ENCODE measurements at regions not wholly inside any gene's neighbourhood (a gene's known extent, or its start where the extent isn't known, plus 50 kb on each side); places are given as distances from the start of the nearest gene placed in this dataset.

DNA sequence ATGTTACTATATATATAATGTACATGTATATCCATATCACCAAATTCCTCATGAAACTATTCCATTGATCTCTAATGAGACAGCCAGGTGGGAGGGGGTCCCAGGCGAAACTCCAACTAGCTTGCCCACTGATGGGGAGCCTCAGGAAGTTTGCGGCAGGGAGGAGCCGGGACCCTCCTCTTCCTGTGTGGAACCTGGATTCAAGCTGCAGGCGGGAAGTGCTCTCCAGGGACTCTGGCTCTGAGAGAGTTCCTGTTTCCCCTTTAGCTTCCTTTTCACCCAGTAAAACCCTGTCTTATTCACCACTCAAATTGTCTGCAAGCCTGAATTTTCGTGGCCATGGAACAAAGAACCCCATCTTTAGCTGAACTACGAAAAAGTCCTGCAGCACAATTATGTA, 152.2 kb downstream of the OPN5 start:
- TF ChIP-seq, protein P1, sequence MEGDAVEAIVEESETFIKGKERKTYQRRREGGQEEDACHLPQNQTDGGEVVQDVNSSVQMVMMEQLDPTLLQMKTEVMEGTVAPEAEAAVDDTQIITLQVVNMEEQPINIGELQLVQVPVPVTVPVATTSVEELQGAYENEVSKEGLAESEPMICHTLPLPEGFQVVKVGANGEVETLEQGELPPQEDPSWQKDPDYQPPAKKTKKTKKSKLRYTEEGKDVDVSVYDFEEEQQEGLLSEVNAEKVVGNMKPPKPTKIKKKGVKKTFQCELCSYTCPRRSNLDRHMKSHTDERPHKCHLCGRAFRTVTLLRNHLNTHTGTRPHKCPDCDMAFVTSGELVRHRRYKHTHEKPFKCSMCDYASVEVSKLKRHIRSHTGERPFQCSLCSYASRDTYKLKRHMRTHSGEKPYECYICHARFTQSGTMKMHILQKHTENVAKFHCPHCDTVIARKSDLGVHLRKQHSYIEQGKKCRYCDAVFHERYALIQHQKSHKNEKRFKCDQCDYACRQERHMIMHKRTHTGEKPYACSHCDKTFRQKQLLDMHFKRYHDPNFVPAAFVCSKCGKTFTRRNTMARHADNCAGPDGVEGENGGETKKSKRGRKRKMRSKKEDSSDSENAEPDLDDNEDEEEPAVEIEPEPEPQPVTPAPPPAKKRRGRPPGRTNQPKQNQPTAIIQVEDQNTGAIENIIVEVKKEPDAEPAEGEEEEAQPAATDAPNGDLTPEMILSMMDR (conservative IDR thresholded peaks at IDR 0.05; ENCODE audit: low read depth in 2 of 2) = no peak
- TF ChIP-seq EZH2 (IDR thresholded peaks at IDR 0.05; ENCODE audit: low read depth, unreplicated experiment) (no peak), EZH2phosphoT487 (IDR thresholded peaks at IDR 0.05; ENCODE audit: unreplicated experiment) (no peak), STAT1 (IDR thresholded peaks at IDR 0.05; ENCODE audit: unreplicated experiment) (no peak), POLR2AphosphoS5 (IDR thresholded peaks at IDR 0.05; ENCODE audit: low read depth) (no peak), ZNF331 (CRISPR knock-in tag; IDR thresholded peaks at IDR 0.05; ENCODE audit: low read depth) (no peak), CREB1 (CRISPR knock-in tag; IDR thresholded peaks at IDR 0.05; ENCODE audit: low read depth) (no peak)
- TF ChIP-seq, protein P2, sequence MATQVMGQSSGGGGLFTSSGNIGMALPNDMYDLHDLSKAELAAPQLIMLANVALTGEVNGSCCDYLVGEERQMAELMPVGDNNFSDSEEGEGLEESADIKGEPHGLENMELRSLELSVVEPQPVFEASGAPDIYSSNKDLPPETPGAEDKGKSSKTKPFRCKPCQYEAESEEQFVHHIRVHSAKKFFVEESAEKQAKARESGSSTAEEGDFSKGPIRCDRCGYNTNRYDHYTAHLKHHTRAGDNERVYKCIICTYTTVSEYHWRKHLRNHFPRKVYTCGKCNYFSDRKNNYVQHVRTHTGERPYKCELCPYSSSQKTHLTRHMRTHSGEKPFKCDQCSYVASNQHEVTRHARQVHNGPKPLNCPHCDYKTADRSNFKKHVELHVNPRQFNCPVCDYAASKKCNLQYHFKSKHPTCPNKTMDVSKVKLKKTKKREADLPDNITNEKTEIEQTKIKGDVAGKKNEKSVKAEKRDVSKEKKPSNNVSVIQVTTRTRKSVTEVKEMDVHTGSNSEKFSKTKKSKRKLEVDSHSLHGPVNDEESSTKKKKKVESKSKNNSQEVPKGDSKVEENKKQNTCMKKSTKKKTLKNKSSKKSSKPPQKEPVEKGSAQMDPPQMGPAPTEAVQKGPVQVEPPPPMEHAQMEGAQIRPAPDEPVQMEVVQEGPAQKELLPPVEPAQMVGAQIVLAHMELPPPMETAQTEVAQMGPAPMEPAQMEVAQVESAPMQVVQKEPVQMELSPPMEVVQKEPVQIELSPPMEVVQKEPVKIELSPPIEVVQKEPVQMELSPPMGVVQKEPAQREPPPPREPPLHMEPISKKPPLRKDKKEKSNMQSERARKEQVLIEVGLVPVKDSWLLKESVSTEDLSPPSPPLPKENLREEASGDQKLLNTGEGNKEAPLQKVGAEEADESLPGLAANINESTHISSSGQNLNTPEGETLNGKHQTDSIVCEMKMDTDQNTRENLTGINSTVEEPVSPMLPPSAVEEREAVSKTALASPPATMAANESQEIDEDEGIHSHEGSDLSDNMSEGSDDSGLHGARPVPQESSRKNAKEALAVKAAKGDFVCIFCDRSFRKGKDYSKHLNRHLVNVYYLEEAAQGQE (IDR thresholded peaks at IDR 0.05; ENCODE audit: unreplicated experiment) = no peak
- TF ChIP-seq, protein P3, sequence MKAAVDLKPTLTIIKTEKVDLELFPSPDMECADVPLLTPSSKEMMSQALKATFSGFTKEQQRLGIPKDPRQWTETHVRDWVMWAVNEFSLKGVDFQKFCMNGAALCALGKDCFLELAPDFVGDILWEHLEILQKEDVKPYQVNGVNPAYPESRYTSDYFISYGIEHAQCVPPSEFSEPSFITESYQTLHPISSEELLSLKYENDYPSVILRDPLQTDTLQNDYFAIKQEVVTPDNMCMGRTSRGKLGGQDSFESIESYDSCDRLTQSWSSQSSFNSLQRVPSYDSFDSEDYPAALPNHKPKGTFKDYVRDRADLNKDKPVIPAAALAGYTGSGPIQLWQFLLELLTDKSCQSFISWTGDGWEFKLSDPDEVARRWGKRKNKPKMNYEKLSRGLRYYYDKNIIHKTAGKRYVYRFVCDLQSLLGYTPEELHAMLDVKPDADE (IDR thresholded peaks at IDR 0.05) = no peak

Measured in GM23338 (cell line).